Gastroesophageal sphincter (tissue), 3 donors: ENCODE measurements at regions not wholly inside any gene's neighbourhood (a gene's known extent, or its start where the extent isn't known, plus 50 kb on each side); places are given as distances from the start of the nearest gene placed in this dataset.

ENCODE experiments used
- POLR2A ChIP-seq, 2 donors: fragments of 450-650 bp; IDR thresholded peaks; one replicate each; pipeline ENCODE4 v1.6.1; 2017; ENCODE audit warnings: antibody characterized with exemption in 2 of 2, mild to moderate bottlenecking in 2 of 2, moderate library complexity in 1 of 2
- POLR2AphosphoS5 ChIP-seq: sonication (generic); formaldehyde crosslinking; IDR thresholded peaks from one replicate; pipeline ENCODE4 v1.6.1; 2017; ENCODE audit warnings: antibody characterized with exemption
- TF ChIP-seq, protein P1 (sequence below), 4 experiments: fragments of 200-600 bp in 2 of 4; fragments of 450-650 bp in 2 of 4; sonication (generic) in 1 of 4; IDR thresholded peaks; one replicate each; pipeline ENCODE4 v1.5.1; 2017 to 2019; ENCODE audit warnings: antibody characterized with exemption in 4 of 4, mild to moderate bottlenecking in 2 of 4, moderate library complexity in 2 of 4

GRCh38 chr15:31540633-31541032 lies 214.0 kb downstream of the KLF13 start:
- TF ChIP-seq, protein P1, sequence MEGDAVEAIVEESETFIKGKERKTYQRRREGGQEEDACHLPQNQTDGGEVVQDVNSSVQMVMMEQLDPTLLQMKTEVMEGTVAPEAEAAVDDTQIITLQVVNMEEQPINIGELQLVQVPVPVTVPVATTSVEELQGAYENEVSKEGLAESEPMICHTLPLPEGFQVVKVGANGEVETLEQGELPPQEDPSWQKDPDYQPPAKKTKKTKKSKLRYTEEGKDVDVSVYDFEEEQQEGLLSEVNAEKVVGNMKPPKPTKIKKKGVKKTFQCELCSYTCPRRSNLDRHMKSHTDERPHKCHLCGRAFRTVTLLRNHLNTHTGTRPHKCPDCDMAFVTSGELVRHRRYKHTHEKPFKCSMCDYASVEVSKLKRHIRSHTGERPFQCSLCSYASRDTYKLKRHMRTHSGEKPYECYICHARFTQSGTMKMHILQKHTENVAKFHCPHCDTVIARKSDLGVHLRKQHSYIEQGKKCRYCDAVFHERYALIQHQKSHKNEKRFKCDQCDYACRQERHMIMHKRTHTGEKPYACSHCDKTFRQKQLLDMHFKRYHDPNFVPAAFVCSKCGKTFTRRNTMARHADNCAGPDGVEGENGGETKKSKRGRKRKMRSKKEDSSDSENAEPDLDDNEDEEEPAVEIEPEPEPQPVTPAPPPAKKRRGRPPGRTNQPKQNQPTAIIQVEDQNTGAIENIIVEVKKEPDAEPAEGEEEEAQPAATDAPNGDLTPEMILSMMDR (IDR thresholded peaks at IDR 0.05): no peak
- TF ChIP-seq POLR2AphosphoS5 (no peak), POLR2A (IDR thresholded peaks at IDR 0.05) (no peak)
